Activated CD4-positive, CD25-positive, alpha-beta regulatory T cell (primary cell): ENCODE measurements at regions not wholly inside any gene's neighbourhood (a gene's known extent, or its start where the extent isn't known, plus 50 kb on each side); places are given as distances from the start of the nearest gene placed in this dataset.

Experiments
- DNase-seq, 4 experiments: peaks; one replicate each; lab custom pipeline; 2025; lab: John Stamatoyannopoulos, UW

GRCh38 chr15:39275066-39275465 is 305.8 kb upstream of the THBS1 start:
- no peak for DNase-seq

- DNase-seq: no peak
These were observed 301.6 kb upstream of the THBS1 start for GRCh38 chr15:39279311-39279710.

- no peak for DNase-seq
These were observed 299.8 kb upstream of the THBS1 start for GRCh38 chr15:39281094-39281493.

- DNase-seq: no peak
These were observed 298.1 kb upstream of the THBS1 start for GRCh38 chr15:39282663-39283208.

GRCh38 chr15:39283531-39283930 is 297.3 kb upstream of the THBS1 start:
- DNase-seq: no peak

GRCh38 chr15:39285071-39285470 is 295.8 kb upstream of the THBS1 start:
- DNase-seq: no peak

- no peak for DNase-seq
These were observed 295.2 kb upstream of the THBS1 start for GRCh38 chr15:39285663-39286062.

- DNase-seq: no peak
These were observed 294.2 kb upstream of the THBS1 start for GRCh38 chr15:39286706-39287105.

- DNase-seq: no peak
These were observed 293.3 kb upstream of the THBS1 start for GRCh38 chr15:39287322-39288195.

- no peak for DNase-seq
These were observed 290.0 kb upstream of the THBS1 start for GRCh38 chr15:39290711-39291435.

GRCh38 chr15:39291690-39292089 is 289.2 kb upstream of the THBS1 start:
- no peak for DNase-seq

GRCh38 chr15:39296955-39297354 is 283.9 kb upstream of the THBS1 start:
- no peak for DNase-seq

- DNase-seq: no peak
These were observed 282.5 kb upstream of the THBS1 start for GRCh38 chr15:39298271-39298962.

GRCh38 chr15:39299486-39300267 is 281.2 kb upstream of the THBS1 start:
- no peak for DNase-seq

GRCh38 chr15:39300451-39301153 is 280.3 kb upstream of the THBS1 start:
- no peak for DNase-seq

GRCh38 chr15:39301589-39301999 is 279.3 kb upstream of the THBS1 start:
- no peak for DNase-seq

GRCh38 chr15:39302936-39303335 is 277.9 kb upstream of the THBS1 start:
- DNase-seq: no peak

GRCh38 chr15:39304201-39304841 is 276.6 kb upstream of the THBS1 start:
- DNase-seq: no peak

- no peak for DNase-seq
These were observed 275.7 kb upstream of the THBS1 start for GRCh38 chr15:39304931-39305728.

- DNase-seq: no peak
These were observed 270.2 kb upstream of the THBS1 start for GRCh38 chr15:39310633-39311032.
